Pancreas (tissue), 10 donors: ENCODE measurements at regions not wholly inside any gene's neighbourhood (a gene's known extent, or its start where the extent isn't known, plus 50 kb on each side); places are given as distances from the start of the nearest gene placed in this dataset.
"Not testable (repeated sequence)": the region's sequence is repeated elsewhere in the genome, so short reads cannot be mapped to it uniquely, and the experiment has no call there.

ENCODE experiments used
- ATAC-seq, 4 donors: fragments of 200-7000 bp; cut with Tn5 transposase; one replicate each; pipeline versions ENCODE4 v1.8.0 to v1.9.1; 2020; ENCODE audit warnings: mild to moderate bottlenecking in 4 of 4, moderate library complexity in 4 of 4
- DNase-seq, 6 donors: peaks; one replicate each; pipeline ENCODE4 v3.0.0-alpha.2; 2020
- FAIRE-seq: peaks from 2 replicates; lab custom pipeline; 2012; peaks lifted over from hg19 to GRCh38; lab: Jason Lieb, UNC
- H3K27ac ChIP-seq, 4 donors: fragments of 200-600 bp; sonication (generic); 1 replicate in 3 of 4; 2 replicates in 1 of 4; pipeline versions ENCODE4 v1.5.0 to v1.8.0; 2020
- H3K27me3 ChIP-seq, 4 donors: fragments of 200-600 bp; one replicate each; pipeline ENCODE4 v1.8.0; 2021
- H3K36me3 ChIP-seq, 3 donors: fragments of 200-600 bp; sonication (generic) in 1 of 3; one replicate each; pipeline versions ENCODE4 v1.5.0 to v1.8.0; 2020 to 2021
- H3K4me1 ChIP-seq, 3 donors: fragments of 200-600 bp; one replicate each; pipeline ENCODE4 v1.8.0; 2021
- H3K4me3 ChIP-seq, 4 donors: fragments of 200-600 bp; sonication (generic) in 2 of 4; one replicate each; pipeline versions ENCODE4 v1.5.0 to v1.8.0; 2020 to 2021
- H3K9me3 ChIP-seq, 4 donors: fragments of 200-600 bp; one replicate each; pipeline ENCODE4 v1.8.0; 2021
- CTCF ChIP-seq, 4 donors: fragments of 200-600 bp; sonication (generic) in 3 of 4; IDR thresholded peaks; one replicate each; pipeline versions ENCODE4 v1.5.0 to v1.8.0; 2021; ENCODE audit warnings: antibody characterized with exemption in 4 of 4
- WGBS, 2 donors: extraction: QIAGEN DNeasy Blood & Tissue Kit; methylation state at CpG; one replicate each; pipeline ENCODE4 v1.1.7; 2013; 5-methylcytosine and 5-hydroxymethylcytosine counted together
- intact Hi-C, 3 donors: fragments of 100-400 bp; cut with DNase I; formaldehyde crosslinking; loops; one replicate each; pipeline versions ENCODE4 v1.11.1 to v1.14.2; 2022
- donor health status: healthy with polysubstance abuse.
- donor health status: DM: no; HTN: no; CAD: no; lungs with moderate emphysema.
- donor health status: DM: no; HTN: no; CAD: no.
- donor health status: control.
- donor health status: control.
- donor health status: Bipolar disorder and iron deficiency.
- donor health status: DM: yes; HTN: yes; CAD: no.
- donor health status: DM: no; HTN: no; CAD: no.
- donor health status: DM: no; HTN: no; CAD: no.
- donor health status: DM: yes; HTN: yes; CAD: no.

DNA sequence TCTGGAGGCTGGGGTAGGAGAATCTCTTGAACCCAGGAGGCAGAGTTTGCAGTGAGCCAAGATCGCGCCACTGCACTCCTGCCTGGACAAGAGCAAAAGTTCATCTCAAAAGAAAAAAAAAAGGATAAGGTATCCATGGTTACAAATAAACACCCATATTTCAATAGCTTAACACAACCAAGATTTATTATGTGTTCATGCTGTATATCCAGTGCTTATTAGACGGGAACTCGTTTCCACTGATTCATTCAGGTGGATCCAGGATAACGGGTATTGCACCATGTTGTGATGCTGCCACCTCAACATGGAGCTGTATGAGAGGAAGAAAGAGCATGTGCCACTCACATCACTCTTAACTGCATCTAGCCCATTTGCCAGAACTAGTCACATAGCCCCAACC, 69.1 kb upstream of the HIVEP1 start:
- Histone ChIP-seq H3K27me3 (no peaks in the 10 kb centered on the region), H3K9me3 (no peaks in the 10 kb centered on the region), H3K4me3 (no peak overlapping the region), H3K4me1 (peaks cover 8 to 20% (median 11%) of the 10 kb centered on the region in 3 donors), H3K27ac (no peak overlapping the region), H3K36me3 (no peaks in the 10 kb centered on the region)
- WGBS, 2 donors, result 83 to 84% methylated on average over 5 of the region's 5 CpGs
- no peak for DNase-seq
- no peak for ATAC-seq
- intact Hi-C loops, result no loop called here
- no peak for TF ChIP-seq CTCF (IDR thresholded peaks at IDR 0.05)
- no peak for FAIRE-seq

DNA sequence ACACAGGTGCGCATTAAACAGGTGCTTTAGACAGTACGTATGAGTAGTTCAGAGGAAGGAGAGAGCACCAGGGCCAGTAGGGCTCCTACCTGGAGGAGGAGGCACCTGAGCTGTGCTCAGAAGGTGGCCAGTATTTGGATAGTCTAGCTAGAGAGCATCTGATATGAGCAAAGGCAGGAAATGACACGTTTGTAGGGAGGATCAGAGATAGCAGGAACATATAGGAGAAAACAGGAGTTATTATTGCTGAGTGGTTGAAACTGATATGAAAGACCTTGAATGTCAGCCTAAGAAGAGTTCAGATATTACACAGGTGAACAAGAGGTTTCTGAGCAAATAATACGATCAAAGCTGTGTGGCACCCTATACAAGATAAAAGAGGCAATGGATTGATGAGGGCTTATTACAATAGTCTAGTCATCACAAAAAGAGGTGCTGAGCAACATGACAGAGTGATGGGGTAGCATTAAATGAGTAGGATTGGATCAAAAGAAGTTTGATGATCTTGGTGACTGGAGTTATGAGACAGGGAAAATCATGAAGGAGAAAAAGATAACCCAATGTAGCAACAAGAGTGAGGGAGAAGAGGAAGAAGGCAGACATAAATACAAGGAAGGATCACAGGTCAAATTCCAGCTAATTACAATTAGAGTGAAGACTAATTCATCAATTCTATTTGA, 69.8 kb upstream of the HIVEP1 start:
- peaks cover 8 to 23% (median 11%) of the 10 kb centered on the region in 3 donors for H3K4me1 ChIP-seq
- WGBS, 2 donors, result 33 to 40% methylated on average over 4 of the region's 4 CpGs
- no peak overlapping the region for H3K27ac ChIP-seq
- no peaks in the 10 kb centered on the region for H3K27me3 ChIP-seq
- H3K4me3 ChIP-seq, result no peak overlapping the region
- ATAC-seq (peak; percentile 46 to 70 (median 56)), FAIRE-seq (no peak), DNase-seq (no peak)
- intact Hi-C loops, result no loop called here
- TF ChIP-seq CTCF (IDR thresholded peaks at IDR 0.05), result no peak
- H3K36me3 ChIP-seq, result no peaks in the 10 kb centered on the region
- no peaks in the 10 kb centered on the region for H3K9me3 ChIP-seq

DNA sequence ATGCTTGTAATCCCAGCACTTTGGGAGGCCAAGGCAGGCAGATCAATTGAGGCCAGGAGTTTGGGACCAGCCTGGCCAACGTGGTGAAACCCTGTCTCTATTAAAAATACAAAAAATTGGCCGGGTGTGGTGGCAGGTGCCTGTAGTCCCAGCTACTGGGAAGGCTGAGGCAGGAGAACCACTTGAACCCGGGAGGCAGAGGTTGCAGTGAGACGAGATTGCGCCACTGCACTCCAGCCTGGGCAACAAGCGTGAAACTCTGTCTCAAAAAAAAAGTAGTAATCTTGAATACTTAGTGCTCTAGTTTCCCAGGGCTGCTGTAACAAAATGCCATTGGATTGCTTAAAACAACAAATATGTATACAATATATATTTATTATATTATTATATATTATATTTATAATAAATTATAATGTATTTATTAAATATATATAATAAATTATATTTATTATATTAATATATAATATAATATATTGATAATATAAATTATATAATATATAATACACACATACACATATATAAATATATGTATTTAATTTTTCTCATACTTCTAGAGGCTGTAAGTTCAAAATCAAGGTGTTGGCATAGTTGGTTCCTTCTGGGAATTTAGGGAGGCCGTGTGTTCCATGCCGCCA, 71.5 kb upstream of the HIVEP1 start:
- H3K27me3 ChIP-seq, DNase-seq, H3K36me3 ChIP-seq, intact Hi-C loops, H3K9me3 ChIP-seq, ATAC-seq, H3K27ac ChIP-seq, H3K4me3 ChIP-seq: not testable (repeated sequence)
- peak; percentile 70 for FAIRE-seq
- 89 to 90% methylated on average over 8 of the region's 8 CpGs for WGBS, 2 donors
- peaks cover 8 to 23% (median 11%) of the 10 kb centered on the region in 3 donors for H3K4me1 ChIP-seq

DNA sequence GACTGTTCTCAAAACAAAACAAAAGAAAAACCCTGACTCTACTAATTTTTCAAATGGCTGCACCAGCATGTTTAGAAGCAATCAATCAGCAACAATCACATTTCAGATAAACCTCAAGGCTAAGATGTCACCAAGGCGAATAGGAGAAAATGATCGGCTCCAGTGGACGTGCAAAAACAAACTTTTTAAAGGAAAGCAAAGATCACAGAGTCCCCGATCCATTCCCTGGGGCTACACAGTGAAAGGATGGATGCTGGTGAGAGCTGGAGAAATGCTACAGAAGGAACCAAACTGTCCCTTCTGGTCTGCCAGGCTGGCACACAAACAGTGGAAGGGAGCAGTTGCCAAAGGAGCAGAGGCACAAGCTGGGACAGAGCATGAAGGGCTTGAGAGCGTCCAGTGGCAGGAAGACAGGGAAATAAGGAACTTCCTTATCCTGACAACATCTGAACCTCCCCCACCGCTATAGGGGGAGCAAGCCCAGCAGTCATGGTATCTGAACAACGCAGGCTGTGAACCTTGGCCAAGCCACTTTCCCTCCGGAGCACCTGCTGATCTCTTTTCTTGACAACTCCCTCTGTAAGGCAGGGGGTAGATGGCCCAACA, 73.7 kb upstream of the HIVEP1 start:
- Histone ChIP-seq H3K4me1 (peaks cover under 1 to 9% (median 3%) of the 10 kb centered on the region in 3 donors), H3K27ac (no peak overlapping the region), H3K36me3 (no peaks in the 10 kb centered on the region), H3K9me3 (no peaks in the 10 kb centered on the region), H3K4me3 (no peak overlapping the region), H3K27me3 (no peaks in the 10 kb centered on the region)
- TF ChIP-seq CTCF (IDR thresholded peaks at IDR 0.05), result no peak
- intact Hi-C loops, result no loop called here
- DNase-seq (peak in 1 of 6 donors; percentile 22), ATAC-seq (peak; percentile 25 to 75 (median 68)), FAIRE-seq (no peak)
- 8 to 10% methylated on average over 8 of the region's 8 CpGs for WGBS, 2 donors

- intact Hi-C loops, result no loop called here
- no peaks in the 10 kb centered on the region for H3K9me3 ChIP-seq
- H3K4me3 ChIP-seq, result no peak overlapping the region
- H3K4me1 ChIP-seq, result peaks cover 0 to 9% (median 3%) of the 10 kb centered on the region in 3 donors
- H3K27me3 ChIP-seq, result no peaks in the 10 kb centered on the region
- DNase-seq, result no peak
- H3K27ac ChIP-seq, result no peak overlapping the region
- no peak for FAIRE-seq
- no peak for TF ChIP-seq CTCF (IDR thresholded peaks at IDR 0.05)
- WGBS, 2 donors, result 77 to 82% methylated on average over 6 of the region's 6 CpGs
- H3K36me3 ChIP-seq, result no peaks in the 10 kb centered on the region
- ATAC-seq, result no peak
Measured at GRCh38 chr6:11934638-11935037, 77.5 kb upstream of the HIVEP1 start.

GRCh38 chr6:11932892-11933291, 79.2 kb upstream of the HIVEP1 start:
- intact Hi-C loops, FAIRE-seq, H3K4me1 ChIP-seq, H3K36me3 ChIP-seq, H3K27ac ChIP-seq, ATAC-seq, H3K9me3 ChIP-seq, DNase-seq, H3K27me3 ChIP-seq, H3K4me3 ChIP-seq: not testable (repeated sequence)
- WGBS, 2 donors, result 92 to 94% methylated on average over 32 to 33 of the region's 33 CpGs
